ENCODE measurements at regions not wholly inside any gene's neighbourhood (a gene's known extent, or its start where the extent isn't known, plus 50 kb on each side); places are given as distances from the start of the nearest gene placed in this dataset.
"Not testable (repeated sequence)": the region's sequence is repeated elsewhere in the genome, so short reads cannot be mapped to it uniquely, and the experiment has no call there.

DNA sequence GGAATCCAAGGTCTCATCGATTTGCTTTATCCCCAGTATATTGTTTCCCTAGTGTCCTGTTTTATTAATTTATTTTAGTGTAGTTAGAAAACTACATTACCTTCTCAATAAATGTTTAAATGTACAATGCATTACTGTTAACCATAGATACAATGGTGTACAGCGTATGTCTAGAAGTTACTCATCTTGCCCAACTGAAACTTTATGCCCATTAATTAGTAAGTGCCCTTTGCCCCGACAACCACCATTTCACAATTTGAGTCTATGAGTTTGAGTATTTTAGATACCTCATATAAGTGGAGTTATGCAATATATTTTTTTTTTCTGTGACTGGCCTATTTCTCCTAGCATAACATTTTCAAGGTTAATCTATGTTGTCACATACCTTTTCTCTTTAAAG, 1343.0 kb upstream of the SLC39A10 start:
- no peak for TF ChIP-seq ZNF274 (IDR thresholded peaks at IDR 0.05; ENCODE audit: low read depth, low read length)
- no peak overlapping the region for H3K4me3 ChIP-seq (ENCODE audit: low read length)

DNA sequence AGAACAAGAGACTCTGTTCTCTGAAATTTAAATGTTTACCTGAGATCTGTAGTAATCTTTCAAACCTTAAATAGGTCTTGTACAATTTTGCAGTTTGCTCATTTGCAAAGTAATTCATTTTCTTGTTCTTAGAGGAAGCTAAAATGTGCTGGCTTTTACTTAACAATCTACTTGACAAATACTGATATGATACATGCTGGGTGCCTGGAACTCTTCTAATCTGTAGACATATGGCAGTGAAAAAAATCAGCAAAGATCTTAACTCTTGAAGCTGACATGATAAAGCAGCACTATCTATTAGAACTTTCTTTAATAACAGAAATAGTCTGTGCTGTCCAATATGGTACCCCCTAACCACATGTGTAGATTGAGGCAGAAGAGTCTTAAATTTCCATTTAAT, 1352.8 kb upstream of the SLC39A10 start:
- no peak for TF ChIP-seq ZNF274 (IDR thresholded peaks at IDR 0.05; ENCODE audit: low read depth, low read length)
- H3K4me3 ChIP-seq (ENCODE audit: low read length): no peak overlapping the region

DNA sequence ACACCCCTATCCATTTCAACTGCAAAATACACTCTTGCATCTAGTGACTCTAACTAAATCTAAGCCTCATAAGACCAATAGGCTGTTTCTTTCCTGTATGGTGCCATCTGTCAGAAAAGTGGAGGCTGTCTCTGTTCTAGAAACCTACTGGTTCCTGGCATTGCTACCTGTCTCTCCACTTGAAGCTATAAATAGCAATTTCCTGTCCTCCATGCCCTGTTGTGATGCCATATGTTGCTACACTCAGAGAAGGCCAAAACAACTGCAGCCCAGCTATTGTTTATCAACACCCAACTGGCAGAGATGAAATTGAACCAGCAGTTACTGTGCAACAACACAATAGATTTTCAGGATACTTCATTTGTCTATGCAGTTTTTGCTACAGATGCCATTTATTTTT, 1355.1 kb upstream of the SLC39A10 start:
- H3K4me3 ChIP-seq (ENCODE audit: low read length): no peak overlapping the region
- no peak for TF ChIP-seq ZNF274 (IDR thresholded peaks at IDR 0.05; ENCODE audit: low read depth, low read length)

DNA sequence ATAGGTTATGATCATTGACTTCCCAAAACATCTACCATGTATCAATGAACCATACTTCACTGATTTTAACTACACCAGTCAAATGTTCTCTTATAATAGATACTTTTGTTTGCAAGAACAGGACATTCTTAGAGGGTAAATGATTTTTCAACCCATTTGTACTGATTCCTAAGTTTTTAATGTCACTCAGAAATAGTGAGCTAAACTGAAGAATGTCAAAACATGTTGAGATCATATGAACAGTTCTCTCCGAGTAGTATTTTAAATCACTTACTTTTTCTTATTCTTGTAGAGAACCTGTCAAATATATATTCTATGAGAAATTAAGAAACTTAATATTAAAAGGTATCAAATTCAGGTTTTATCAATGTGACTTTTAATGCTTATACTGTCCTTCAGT, 1362.9 kb upstream of the SLC39A10 start:
- no peak for TF ChIP-seq ZNF274 (IDR thresholded peaks at IDR 0.05; ENCODE audit: low read depth, low read length)
- no peak overlapping the region for H3K4me3 ChIP-seq (ENCODE audit: low read length)

DNA sequence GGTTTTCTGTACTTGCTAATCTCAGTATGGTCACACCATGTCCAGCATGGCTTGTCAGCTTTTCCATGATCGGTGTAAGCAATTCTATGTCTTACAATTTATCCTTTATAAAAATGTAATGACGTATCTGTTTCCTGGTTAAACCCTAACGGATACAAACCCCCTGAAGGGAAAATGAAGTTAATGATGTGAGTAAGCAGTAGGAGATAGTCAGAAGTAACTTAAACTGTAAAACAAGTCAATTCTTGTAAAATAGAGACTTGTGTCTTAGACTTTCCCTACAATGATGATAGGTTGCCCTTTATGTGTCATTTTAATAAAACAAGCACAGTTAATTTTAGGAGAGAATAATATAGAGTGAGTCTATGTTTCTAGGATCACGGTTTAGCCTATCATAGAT, 1365.9 kb upstream of the SLC39A10 start:
- no peak for TF ChIP-seq ZNF274 (IDR thresholded peaks at IDR 0.05; ENCODE audit: low read depth, low read length)
- no peak overlapping the region for H3K4me3 ChIP-seq (ENCODE audit: low read length)

DNA sequence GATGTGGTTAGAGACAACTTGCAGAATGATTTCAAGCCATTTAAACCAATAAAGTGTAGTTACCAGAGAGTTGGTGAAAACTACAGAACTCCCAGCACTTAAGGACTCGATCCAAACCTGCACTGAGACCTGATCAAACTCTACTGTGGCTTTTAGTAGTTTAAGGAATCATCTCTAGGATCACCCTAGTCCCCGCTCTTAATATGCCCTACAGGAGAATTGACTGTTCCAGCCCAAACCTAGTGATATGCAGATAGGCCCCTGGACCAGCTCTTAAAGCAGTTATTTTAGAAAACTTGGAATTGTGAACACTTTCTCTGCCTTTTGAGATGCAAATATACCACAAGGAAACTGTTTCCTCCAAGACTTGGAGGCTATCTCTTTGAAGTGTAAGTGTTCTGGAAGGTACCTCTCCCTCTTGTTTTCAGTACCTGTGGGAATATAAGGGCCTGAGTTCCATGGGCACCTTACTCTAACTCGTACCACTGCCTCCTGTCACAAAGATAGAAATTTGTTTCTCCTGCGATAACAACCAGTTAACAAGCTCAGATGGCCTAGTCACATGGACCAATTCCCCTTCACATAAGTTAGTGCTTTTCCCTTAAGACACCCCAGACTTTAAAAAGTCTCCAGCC, 1367.2 kb upstream of the SLC39A10 start:
- TF ChIP-seq ZNF274 (IDR thresholded peaks at IDR 0.05; ENCODE audit: low read depth, low read length): no peak
- H3K4me3 ChIP-seq (ENCODE audit: low read length): no peak overlapping the region

DNA sequence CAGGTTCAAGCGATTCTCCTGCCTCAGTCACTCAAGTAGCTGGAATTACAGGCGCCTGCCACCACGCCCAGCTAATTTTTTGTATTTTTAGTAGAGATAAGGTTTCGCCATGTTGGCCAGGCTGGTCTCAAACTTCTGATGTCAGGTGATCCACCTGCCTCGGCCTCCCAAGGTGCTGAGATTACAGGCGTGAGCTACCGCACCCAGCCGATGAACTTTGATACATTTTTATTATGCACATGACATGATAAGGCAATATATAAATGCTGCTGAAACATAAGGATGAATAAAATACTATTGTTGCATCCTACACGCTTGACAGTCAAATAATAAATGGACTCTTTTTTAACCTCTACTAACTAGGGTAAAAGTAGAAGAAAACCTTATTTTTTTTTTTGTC, 1380.4 kb upstream of the SLC39A10 start:
- H3K4me3 ChIP-seq (ENCODE audit: low read length): not testable (repeated sequence)

DNA sequence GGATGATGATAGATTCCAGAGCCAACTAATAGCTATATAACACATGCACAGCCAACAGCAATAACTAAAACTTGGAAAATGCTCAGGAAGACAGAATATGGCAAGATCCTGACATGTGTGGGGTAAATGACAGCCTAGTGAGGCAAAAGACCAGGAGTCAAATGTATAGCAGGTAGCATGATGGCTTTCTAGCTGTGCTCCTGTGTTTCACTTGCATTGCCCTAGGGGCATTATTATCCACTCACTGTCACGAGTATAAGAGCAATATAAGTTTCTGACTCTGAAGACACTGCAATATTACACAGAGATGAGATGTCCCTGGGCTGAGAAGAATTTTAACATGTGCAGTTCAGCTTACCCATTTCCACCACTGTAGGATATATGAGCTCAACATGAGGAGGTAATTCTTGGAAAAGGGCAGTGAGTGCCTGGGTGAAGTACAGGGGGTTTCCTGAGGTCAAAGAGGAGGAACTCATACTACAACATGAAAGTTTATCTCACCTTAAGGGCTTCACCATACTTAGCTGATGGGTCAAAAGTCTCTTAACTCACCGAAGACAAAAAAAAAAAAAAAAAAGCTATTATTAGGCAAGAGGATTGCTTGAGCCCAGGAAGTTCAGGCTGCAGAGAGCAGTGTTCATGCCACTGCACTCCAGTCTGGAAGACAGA, 1385.6 kb upstream of the SLC39A10 start:
- TF ChIP-seq ZNF274 (IDR thresholded peaks at IDR 0.05; ENCODE audit: low read depth, low read length): no peak
- no peak overlapping the region for H3K4me3 ChIP-seq (ENCODE audit: low read length)

DNA sequence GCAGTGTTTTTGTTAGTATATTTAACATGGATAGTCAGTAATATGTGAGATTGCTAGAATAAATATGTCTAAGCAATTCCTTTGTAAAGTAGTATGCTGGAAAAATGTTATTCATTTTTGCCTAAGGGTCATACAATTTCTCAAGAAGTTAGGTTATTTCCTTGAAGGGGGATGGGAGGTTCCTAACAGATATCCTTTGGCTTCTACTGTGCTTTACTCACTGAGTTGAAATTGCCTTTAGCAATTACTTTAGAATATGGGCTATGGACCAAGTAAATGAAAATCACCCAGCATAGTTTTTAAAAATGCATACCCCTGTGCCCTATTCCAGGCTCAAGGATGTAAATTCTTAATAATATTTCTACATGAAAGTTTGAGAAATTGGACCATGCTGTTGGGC, 1386.4 kb upstream of the SLC39A10 start:
- no peak for TF ChIP-seq ZNF274 (IDR thresholded peaks at IDR 0.05; ENCODE audit: low read depth, low read length)
- no peak overlapping the region for H3K4me3 ChIP-seq (ENCODE audit: low read length)

DNA sequence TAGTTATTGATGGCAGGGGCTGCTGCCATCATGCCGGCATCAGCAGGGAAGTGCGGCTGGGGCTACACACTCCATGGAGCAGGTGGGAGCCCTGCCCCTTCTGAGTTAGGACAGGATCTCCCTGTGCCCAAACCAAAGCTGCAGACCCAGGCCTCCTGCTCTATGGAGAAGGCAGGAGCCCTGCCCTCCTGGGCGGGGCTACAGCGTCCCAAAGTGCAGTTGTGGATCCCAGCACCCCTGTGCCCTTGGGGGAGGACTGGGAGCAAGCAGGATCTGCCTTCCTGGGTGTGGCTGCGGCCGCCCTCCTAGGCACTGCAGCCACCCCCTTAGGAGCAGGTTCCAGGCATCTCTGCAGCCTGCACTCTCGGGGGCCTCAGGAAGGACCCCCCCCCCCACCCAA, 1392.4 kb upstream of the SLC39A10 start:
- H3K4me3 ChIP-seq (ENCODE audit: low read length): no peak overlapping the region
- TF ChIP-seq ZNF274 (IDR thresholded peaks at IDR 0.05; ENCODE audit: low read depth, low read length): no peak

DNA sequence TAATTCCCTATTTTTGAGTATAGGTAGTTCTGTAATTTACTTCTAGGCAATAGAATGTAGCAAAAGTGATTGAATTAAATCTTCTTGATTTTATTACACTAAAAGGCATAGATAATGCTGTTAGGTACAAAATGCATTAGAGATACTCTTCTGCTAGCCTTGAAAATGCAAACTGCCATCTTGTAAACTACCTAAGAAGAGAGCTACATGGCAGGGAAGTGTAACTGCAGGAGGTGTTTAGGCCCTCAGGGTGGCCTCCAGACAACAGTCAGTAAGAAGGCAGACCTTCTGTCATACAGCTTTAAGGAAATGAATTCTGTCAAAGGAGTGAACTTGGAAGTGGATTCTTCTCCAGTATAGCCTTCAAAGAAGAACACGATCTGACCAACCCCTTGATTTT, 1396.8 kb upstream of the SLC39A10 start:
- TF ChIP-seq ZNF274 (IDR thresholded peaks at IDR 0.05; ENCODE audit: low read depth, low read length): no peak
- no peak overlapping the region for H3K4me3 ChIP-seq (ENCODE audit: low read length)

DNA sequence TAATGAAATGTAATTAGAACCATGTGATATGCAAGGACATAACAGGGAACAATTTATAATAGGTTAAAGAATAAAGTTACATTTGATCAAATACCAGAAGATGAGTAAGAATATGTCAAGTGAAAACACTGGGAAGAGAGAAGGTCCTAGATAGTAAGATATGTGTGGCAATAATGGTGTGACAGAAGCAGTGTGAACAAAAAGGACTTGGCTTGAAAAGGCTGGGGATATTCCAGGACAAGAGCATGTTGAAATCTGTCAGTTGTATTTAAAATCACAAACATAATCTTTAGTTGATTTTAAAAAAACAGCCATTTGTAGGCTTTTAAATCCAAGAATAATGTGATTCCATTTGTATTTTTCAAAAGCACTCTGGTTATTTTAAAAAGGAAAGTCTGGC, 1399.9 kb upstream of the SLC39A10 start:
- no peak overlapping the region for H3K4me3 ChIP-seq (ENCODE audit: low read length)
- TF ChIP-seq ZNF274 (IDR thresholded peaks at IDR 0.05; ENCODE audit: low read depth, low read length): no peak

DNA sequence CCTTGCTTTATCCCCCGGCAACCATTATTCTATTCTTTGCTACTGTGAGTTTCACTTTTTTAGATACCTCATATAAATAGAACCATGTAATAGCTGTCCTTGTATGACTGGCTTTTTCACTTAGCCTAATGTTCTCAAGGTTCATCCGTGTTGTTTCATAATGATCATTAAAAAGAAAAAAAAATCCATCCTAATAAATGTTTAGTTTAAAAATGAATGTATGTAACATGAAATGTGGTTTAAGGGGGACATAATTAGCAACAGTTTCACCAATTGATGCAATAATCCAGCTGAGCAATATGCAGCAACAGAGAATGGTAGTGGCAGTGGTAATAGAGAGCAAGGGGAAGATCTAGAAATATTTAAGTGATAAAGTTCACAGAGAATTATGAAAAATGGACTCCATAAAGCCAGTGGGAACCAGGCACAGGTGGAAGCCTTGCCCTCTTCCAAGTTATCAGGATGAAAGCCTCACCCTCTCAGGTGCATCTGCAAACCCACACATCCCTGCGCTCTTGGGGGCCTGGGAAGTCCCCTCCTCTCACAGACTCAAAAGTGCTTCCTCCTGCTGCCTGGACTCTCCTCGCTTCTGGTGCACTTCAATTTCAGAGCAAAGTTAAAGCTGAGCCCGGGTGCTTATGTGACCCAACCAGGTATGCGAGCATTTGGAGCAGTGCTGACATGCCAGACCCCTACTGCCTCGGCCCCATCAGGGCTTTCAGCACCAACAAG, 1403.3 kb upstream of the SLC39A10 start:
- no peak overlapping the region for H3K4me3 ChIP-seq (ENCODE audit: low read length)
- TF ChIP-seq ZNF274 (IDR thresholded peaks at IDR 0.05; ENCODE audit: low read depth, low read length): no peak

DNA sequence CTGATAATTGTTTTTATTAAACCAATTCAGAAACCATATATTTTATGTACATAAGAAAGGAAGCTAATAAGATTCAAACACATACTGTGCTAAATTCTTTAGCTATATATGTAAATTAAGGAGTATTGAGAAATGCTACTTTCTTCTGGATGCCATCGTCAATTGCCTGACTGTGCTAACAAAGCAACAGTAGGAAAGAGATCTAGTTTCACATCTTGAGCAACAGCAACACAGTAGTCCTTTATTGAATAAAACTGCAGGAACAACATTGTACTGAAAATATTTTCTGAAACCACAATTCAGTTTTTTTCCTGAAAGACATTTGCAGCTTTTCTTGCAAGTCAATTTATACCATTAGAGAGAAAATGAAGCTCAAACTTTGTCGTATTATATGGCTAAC, 1404.9 kb upstream of the SLC39A10 start:
- no peak overlapping the region for H3K4me3 ChIP-seq (ENCODE audit: low read length)
- TF ChIP-seq ZNF274 (IDR thresholded peaks at IDR 0.05; ENCODE audit: low read depth, low read length): no peak

DNA sequence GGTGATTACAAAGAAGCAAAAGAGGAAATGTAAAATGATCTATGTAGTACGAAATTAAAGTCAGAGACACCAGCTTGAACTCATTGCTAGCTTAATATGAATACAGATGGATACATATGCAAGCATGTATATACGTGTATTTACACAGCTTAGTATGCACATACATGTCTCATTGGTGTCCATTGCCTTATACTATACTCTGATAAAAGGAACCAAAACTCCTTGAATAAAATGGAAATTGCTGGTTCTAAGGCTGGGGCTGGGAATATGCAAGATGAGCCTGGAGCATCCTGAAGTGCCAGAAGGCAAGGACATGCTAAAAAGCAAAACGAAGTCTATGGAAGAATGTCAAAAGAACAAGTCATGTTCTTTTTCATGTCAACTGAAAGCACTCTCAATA, 1424.4 kb upstream of the SLC39A10 start:
- H3K4me3 ChIP-seq (ENCODE audit: low read length): no peak overlapping the region
- TF ChIP-seq ZNF274 (IDR thresholded peaks at IDR 0.05; ENCODE audit: low read depth, low read length): no peak
